HUDEP-2 (cell line): ENCODE measurements at regions not wholly inside any gene's neighbourhood (a gene's known extent, or its start where the extent isn't known, plus 50 kb on each side); places are given as distances from the start of the nearest gene placed in this dataset.

ENCODE experiments used
- DNase-seq, 76 experiments: peaks; one replicate each; lab custom pipeline; 2025; ENCODE audit not compliant: unreplicated experiment in 76 of 76; lab: John Stamatoyannopoulos, UW

- DNase-seq, result peak in 1 of 76 experiments; percentile 18
Measured at GRCh38 chr20:4371623-4372251, 122.7 kb upstream of the ADRA1D start.

GRCh38 chr20:4370851-4371250 is 121.8 kb upstream of the ADRA1D start:
- DNase-seq, result no peak

GRCh38 chr20:4369798-4370124 is 120.7 kb upstream of the ADRA1D start:
- DNase-seq, result peak in 2 of 76 experiments; percentile 4 to 6

- no peak for DNase-seq
Measured at GRCh38 chr20:4369119-4369797, 120.2 kb upstream of the ADRA1D start.

- no peak for DNase-seq
Measured at GRCh38 chr20:4366076-4366475, 117.0 kb upstream of the ADRA1D start.

- no peak for DNase-seq
Measured at GRCh38 chr20:4358552-4358951, 109.5 kb upstream of the ADRA1D start.

- no peak for DNase-seq
Measured at GRCh38 chr20:4352348-4352747, 103.3 kb upstream of the ADRA1D start.

- DNase-seq, result no peak
Measured at GRCh38 chr20:4350096-4350495, 101.0 kb upstream of the ADRA1D start.

GRCh38 chr20:4344670-4345069 is 95.6 kb upstream of the ADRA1D start:
- no peak for DNase-seq

- no peak for DNase-seq
Measured at GRCh38 chr20:4342609-4343008, 93.5 kb upstream of the ADRA1D start.

GRCh38 chr20:4341804-4342485 is 92.9 kb upstream of the ADRA1D start:
- DNase-seq, result no peak

- DNase-seq, result no peak
Measured at GRCh38 chr20:4335722-4336121, 86.6 kb upstream of the ADRA1D start.

GRCh38 chr20:4332121-4332860 is 83.2 kb upstream of the ADRA1D start:
- DNase-seq, result no peak

- DNase-seq, result no peak
Measured at GRCh38 chr20:4330011-4330410, 80.9 kb upstream of the ADRA1D start.

GRCh38 chr20:4329232-4329631 is 80.1 kb upstream of the ADRA1D start:
- DNase-seq, result peak in 1 of 76 experiments; percentile 3

- no peak for DNase-seq
Measured at GRCh38 chr20:4328541-4328940, 79.5 kb upstream of the ADRA1D start.

- no peak for DNase-seq
Measured at GRCh38 chr20:4327956-4328355, 78.9 kb upstream of the ADRA1D start.

- no peak for DNase-seq
Measured at GRCh38 chr20:4326195-4327065, 77.3 kb upstream of the ADRA1D start.

GRCh38 chr20:4325548-4326187 is 76.6 kb upstream of the ADRA1D start:
- no peak for DNase-seq
